CD4-positive, alpha-beta memory T cell (primary cell): ENCODE measurements at regions not wholly inside any gene's neighbourhood (a gene's known extent, or its start where the extent isn't known, plus 50 kb on each side); places are given as distances from the start of the nearest gene placed in this dataset.

ENCODE experiments used
- CTCF ChIA-PET: fragments of 350-600 bp; sonication (Branson Sonifier 250); formaldehyde crosslinking; loops from one replicate; lab custom pipeline; 2021; ENCODE audit warnings: inconsistent platforms; ENCODE audit not compliant: partially characterized antibody; lab: Charles Lee
- POLR2A ChIA-PET: fragments of 350-600 bp; sonication (Branson Sonifier 250); formaldehyde crosslinking; loops from one replicate; lab custom pipeline; 2021; ENCODE audit not compliant: partially characterized antibody; lab: Charles Lee
- DNase-seq, 5 donors: peaks; one replicate each; pipeline versions ENCODE4 v3.0.0 to v3.0.0-alpha.2; 2020 to 2022; ENCODE audit warnings: mixed read lengths in 1 of 5
- H3K27ac ChIP-seq: one replicate; pipeline ENCODE4 v1.7.0; 2013; ENCODE audit warnings: low read depth, low read length
- H3K27me3 ChIP-seq: 2 replicates; pipeline ENCODE4 v1.7.0; 2013; ENCODE audit warnings: mild to moderate bottlenecking, low read length, moderate library complexity; ENCODE audit not compliant: insufficient read depth
- H3K36me3 ChIP-seq: 2 replicates; pipeline ENCODE4 v1.7.0; 2013; ENCODE audit warnings: mild to moderate bottlenecking, low read length, moderate library complexity; ENCODE audit not compliant: insufficient read depth
- H3K4me1 ChIP-seq: 2 replicates; pipeline ENCODE4 v1.7.0; 2013; ENCODE audit warnings: mild to moderate bottlenecking, low read length, moderate library complexity; ENCODE audit not compliant: insufficient read depth
- H3K4me3 ChIP-seq, 2 donors: one replicate each; pipeline ENCODE4 v1.7.0; 2013; ENCODE audit warnings: low read length in 2 of 2, mild to moderate bottlenecking in 1 of 2
- H3K9me3 ChIP-seq, 2 donors: one replicate each; pipeline ENCODE4 v1.7.0; 2013; ENCODE audit warnings: low read length in 2 of 2, control low read depth in 1 of 2; ENCODE audit not compliant: control insufficient read depth in 1 of 2
- H3K27ac Mint-ChIP-seq, 7 donors: one replicate each; pipeline ENCODE4 v1.8.0; 2020 to 2021; ENCODE audit warnings: mixed read lengths in 7 of 7, mild to moderate bottlenecking in 6 of 7, inconsistent platforms in 3 of 7, moderate library complexity in 3 of 7
- H3K27me3 Mint-ChIP-seq, 2 donors: one replicate each; pipeline ENCODE4 v1.8.0; 2020 to 2021; ENCODE audit warnings: mixed read lengths in 2 of 2
- H3K36me3 Mint-ChIP-seq, 2 donors: one replicate each; pipeline ENCODE4 v1.8.0; 2020 to 2021; ENCODE audit warnings: mixed read lengths in 2 of 2, inconsistent platforms in 1 of 2, mild to moderate bottlenecking in 1 of 2
- H3K4me1 Mint-ChIP-seq, 4 donors: one replicate each; pipeline ENCODE4 v1.8.0; 2020 to 2021; ENCODE audit warnings: mixed read lengths in 4 of 4, mild to moderate bottlenecking in 1 of 4
- H3K4me3 Mint-ChIP-seq, 8 donors: one replicate each; pipeline ENCODE4 v1.8.0; 2020 to 2021; ENCODE audit warnings: mixed read lengths in 8 of 8, mild to moderate bottlenecking in 7 of 8, moderate library complexity in 6 of 8, inconsistent platforms in 3 of 8
- H3K9me3 Mint-ChIP-seq, 8 donors: one replicate each; pipeline ENCODE4 v1.8.0; 2020 to 2021; ENCODE audit warnings: mixed read lengths in 8 of 8, mild to moderate bottlenecking in 5 of 8, inconsistent platforms in 3 of 8, moderate library complexity in 1 of 8
- intact Hi-C: fragments of 100-400 bp; cut with micrococcal nuclease; formaldehyde crosslinking; loops from one replicate; pipeline ENCODE4 v1.15.1; 2023

DNA sequence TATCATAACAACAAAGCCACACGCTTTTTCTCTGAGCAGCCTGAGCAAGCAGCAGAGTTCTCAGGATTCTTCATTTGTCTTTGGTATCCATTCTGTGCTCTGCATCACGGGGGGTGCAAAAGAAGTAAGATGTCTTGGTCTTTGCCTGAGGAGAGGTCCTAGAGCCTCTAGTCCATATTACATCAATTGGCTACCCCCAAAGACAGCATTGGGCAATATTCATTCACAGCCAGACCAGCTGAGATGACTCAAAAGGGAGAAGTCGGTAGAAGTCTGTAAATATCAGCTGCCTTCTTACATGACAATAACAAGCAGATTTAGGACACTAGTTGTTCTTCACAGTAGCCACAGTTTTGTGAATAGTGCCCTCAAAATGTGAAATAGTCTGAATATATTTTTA is 66.6 kb downstream of the FZD1 start:
- ChIA-PET CTCF (no interaction called here), POLR2A (no interaction called here)
- Mint-ChIP-seq H3K9me3 (peaks cover 0 to 9% (median 3%) of the 10 kb centered on the region in 8 donors), H3K4me3 (no peak overlapping the region), H3K27ac (no peak overlapping the region), H3K4me1 (no peaks in the 10 kb centered on the region), H3K27me3 (no peaks in the 10 kb centered on the region), H3K36me3 (no peaks in the 10 kb centered on the region)
- Histone ChIP-seq H3K4me3 (no peak overlapping the region), H3K9me3 (no peaks in the 10 kb centered on the region), H3K27ac (no peak overlapping the region), H3K4me1 (no peaks in the 10 kb centered on the region), H3K27me3 (no peaks in the 10 kb centered on the region), H3K36me3 (no peaks in the 10 kb centered on the region)
- intact Hi-C loops = no loop called here
- no peak for DNase-seq

DNA sequence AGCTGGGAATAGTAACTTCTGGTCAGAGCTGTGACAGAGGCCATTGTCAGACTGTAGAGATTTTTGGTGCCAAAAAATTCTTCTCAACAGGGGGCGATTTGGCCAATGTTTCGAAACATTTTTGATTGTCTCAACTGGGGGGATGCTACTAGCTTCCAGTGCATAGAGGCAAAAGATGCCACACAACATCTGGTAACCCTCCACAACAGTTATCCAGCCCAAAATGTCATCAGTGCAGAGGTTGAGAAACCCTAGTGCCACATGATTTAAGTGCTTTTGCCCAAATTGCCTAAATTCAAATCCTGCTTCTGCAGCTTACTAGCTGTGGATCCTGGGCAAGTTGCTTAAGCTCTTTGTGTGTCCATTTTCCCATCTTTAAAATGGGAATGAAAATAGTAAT is 71.9 kb downstream of the FZD1 start:
- Histone ChIP-seq H3K36me3 (no peaks in the 10 kb centered on the region), H3K27ac (no peak overlapping the region), H3K4me3 (no peak overlapping the region), H3K9me3 (no peaks in the 10 kb centered on the region), H3K27me3 (no peaks in the 10 kb centered on the region), H3K4me1 (no peaks in the 10 kb centered on the region)
- intact Hi-C loops = no loop called here
- Mint-ChIP-seq H3K36me3 (no peaks in the 10 kb centered on the region), H3K4me3 (no peak overlapping the region), H3K27me3 (no peaks in the 10 kb centered on the region), H3K4me1 (no peaks in the 10 kb centered on the region), H3K9me3 (peaks cover 0 to 9% (median 3%) of the 10 kb centered on the region in 8 donors), H3K27ac (no peak overlapping the region)
- POLR2A ChIA-PET = no interaction called here
- DNase-seq = no peak
- CTCF ChIA-PET = no interaction called here

DNA sequence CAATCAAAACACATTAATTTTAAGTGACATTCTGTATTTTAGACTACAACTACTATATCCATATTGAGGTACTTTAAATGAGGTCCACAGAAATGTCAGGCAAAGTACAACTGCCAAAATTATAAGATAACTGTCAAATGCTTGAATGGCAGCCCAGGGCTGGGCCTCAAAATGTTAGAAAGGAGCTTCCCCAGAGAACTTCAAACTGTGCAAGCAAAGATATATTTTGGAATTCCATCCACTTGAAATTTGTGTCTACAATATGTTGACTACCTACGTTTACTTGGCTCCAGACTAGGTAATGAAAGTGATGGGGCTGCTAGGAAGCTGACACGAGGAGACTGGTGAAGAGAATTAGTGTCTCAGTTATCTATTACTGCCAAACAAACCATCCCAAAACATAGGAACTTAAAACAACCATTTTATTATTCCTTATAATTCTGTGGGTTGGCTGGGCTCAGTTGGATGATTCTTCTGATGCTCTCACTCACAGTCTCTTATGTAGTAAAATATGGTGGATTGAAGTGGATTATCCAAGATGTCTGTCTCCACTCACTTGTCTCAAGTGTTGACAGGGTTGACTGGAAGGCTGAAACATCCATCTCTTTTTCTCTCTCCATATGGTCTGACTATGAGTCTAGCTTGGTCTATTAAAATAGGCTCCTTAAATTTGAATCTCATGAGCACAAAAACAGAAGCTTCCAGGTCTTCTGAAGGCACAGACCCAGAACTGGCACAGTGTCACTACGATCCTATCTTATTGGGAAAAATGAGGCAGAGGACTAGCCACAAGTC is 74.2 kb downstream of the FZD1 start:
- no peaks in the 10 kb centered on the region for H3K27me3 Mint-ChIP-seq

DNA sequence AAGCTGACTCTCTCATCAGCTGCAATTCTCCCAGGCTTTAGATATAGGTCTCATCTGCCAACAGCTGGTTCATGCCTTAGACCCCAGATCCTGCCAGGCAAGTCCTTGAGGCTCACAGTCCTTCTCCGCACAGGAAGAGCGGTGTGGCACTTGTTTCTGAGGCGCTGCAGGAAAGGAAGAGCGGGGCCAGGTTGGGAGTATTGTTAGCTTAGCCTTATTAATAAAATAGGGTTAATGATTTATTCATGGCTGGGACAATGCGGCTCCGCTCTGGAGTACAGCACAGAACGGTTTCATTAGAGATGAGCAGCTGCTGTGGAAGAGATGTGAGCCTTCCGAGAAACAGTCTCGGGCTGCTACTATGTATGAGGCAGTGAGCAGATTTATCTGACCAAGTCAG is 78.1 kb downstream of the FZD1 start:
- Mint-ChIP-seq H3K36me3 (no peaks in the 10 kb centered on the region), H3K4me1 (no peaks in the 10 kb centered on the region), H3K27ac (no peak overlapping the region), H3K27me3 (no peaks in the 10 kb centered on the region), H3K4me3 (no peak overlapping the region), H3K9me3 (peaks cover 0 to 4% (median 0%) of the 10 kb centered on the region in 8 donors)
- Histone ChIP-seq H3K4me3 (no peak overlapping the region), H3K27ac (no peak overlapping the region), H3K27me3 (no peaks in the 10 kb centered on the region), H3K9me3 (no peaks in the 10 kb centered on the region), H3K4me1 (no peaks in the 10 kb centered on the region), H3K36me3 (no peaks in the 10 kb centered on the region)
- POLR2A ChIA-PET = no interaction called here
- DNase-seq = no peak
- intact Hi-C loops = no loop called here
- CTCF ChIA-PET = no interaction called here

More for the DNA sequence above, 74.2 kb downstream of the FZD1 start:
- Mint-ChIP-seq H3K4me3 (no peak overlapping the region), H3K36me3 (no peaks in the 10 kb centered on the region), H3K27ac (no peak overlapping the region), H3K4me1 (no peaks in the 10 kb centered on the region), H3K9me3 (peaks cover 0 to 6% (median 3%) of the 10 kb centered on the region in 8 donors)
- Histone ChIP-seq H3K36me3 (no peaks in the 10 kb centered on the region), H3K4me1 (no peaks in the 10 kb centered on the region), H3K9me3 (no peaks in the 10 kb centered on the region), H3K27me3 (no peaks in the 10 kb centered on the region), H3K27ac (no peak overlapping the region), H3K4me3 (no peak overlapping the region)
- POLR2A ChIA-PET = no interaction called here
- no peak for DNase-seq
- CTCF ChIA-PET = no interaction called here
- intact Hi-C loops = no loop called here

DNA sequence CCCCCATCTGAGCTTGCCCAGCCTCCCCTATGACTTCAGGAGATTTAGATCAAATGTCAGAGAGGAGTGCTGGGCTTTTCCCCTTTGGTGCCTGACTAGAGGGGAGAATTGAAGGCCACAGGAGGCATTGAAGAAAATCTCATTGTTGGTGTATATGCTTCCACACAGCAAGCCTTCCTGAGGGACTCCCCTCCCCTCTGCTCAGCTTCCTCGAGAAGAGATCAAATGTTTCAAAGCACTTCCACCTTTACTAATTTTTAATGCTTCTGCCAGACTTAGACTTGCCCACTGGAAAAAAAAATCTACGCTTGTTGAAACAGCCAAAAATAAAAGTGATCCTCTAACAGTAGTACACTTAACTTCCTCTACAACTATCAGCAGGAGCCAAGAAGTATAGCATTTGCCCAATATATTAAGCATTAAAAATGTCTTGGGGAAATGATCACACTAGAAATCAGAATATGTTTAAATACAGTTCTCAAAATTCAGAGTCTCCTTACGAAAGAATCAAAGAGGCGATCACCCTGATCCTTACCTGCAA is 79.3 kb downstream of the FZD1 start:
- peaks cover 0 to 4% (median under 1%) of the 10 kb centered on the region in 8 donors for H3K9me3 Mint-ChIP-seq
- no peak overlapping the region for H3K27ac Mint-ChIP-seq
- H3K36me3 Mint-ChIP-seq = no peaks in the 10 kb centered on the region
- Histone ChIP-seq H3K36me3 (no peaks in the 10 kb centered on the region), H3K9me3 (no peaks in the 10 kb centered on the region), H3K27me3 (no peaks in the 10 kb centered on the region), H3K27ac (no peak overlapping the region), H3K4me1 (no peaks in the 10 kb centered on the region), H3K4me3 (no peak overlapping the region)
- ChIA-PET POLR2A (no interaction called here), CTCF (no interaction called here)
- no peak overlapping the region for H3K4me3 Mint-ChIP-seq
- no peaks in the 10 kb centered on the region for H3K4me1 Mint-ChIP-seq
- intact Hi-C loops = no loop called here
- no peaks in the 10 kb centered on the region for H3K27me3 Mint-ChIP-seq
- no peak for DNase-seq

DNA sequence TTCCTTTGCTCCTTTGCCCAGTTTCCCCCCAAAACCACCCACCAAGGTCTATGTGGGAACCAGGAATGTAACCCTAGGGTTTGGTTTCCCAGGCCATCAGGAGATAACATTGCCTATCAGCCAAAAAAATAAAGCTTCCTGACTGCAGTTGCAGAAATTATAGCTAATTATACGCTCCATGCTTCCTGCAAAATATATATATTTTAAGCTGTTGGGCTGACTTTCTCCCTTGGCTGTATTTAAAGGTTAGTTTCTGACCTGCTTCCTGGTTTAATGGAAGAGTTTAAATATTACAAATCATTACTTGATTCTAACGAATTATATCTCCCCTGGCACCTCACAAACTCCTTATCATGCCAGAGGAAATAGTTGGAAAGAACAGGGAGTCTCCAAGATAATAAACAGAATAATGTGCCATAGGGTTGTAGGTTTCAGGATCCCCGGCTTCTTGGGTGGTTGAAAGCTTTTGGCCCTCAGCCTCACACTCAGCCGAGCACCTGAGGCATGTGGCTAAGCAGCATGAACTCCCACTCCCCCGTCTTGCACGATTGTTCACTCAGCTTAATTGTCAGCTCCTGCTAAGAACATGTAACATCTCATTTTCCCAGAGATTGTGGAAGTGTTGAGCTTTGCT is 79.9 kb downstream of the FZD1 start:
- Mint-ChIP-seq H3K4me1 (no peaks in the 10 kb centered on the region), H3K27ac (no peak overlapping the region), H3K36me3 (no peaks in the 10 kb centered on the region), H3K27me3 (no peaks in the 10 kb centered on the region), H3K4me3 (peak overlapping the region in 1 of 8 donors; percentile 60), H3K9me3 (peaks cover 0 to 5% (median under 1%) of the 10 kb centered on the region in 8 donors)
- ChIA-PET POLR2A (no interaction called here), CTCF (no interaction called here)
- intact Hi-C loops = no loop called here
- Histone ChIP-seq H3K9me3 (no peaks in the 10 kb centered on the region), H3K27ac (no peak overlapping the region), H3K4me1 (no peaks in the 10 kb centered on the region), H3K4me3 (no peak overlapping the region), H3K36me3 (no peaks in the 10 kb centered on the region), H3K27me3 (no peaks in the 10 kb centered on the region)
- DNase-seq = no peak

DNA sequence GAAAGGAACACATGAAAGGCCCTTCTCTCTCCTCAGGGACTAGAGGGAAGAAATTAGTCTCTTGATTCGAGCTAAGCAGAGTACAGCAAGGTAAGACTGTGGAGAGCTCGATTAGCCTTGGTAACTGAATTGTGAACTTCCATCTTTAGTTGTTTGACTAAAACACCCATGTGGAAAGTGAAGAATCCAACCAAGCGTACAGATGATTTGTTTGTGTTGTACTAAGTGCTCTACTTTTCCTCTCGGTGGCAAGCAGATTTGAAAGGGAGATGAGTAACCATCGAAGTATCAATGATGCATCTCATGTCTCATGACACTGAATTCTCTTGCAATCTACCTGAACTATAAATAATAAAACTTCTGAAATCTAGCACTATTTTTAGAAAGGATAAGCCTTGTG is 80.7 kb downstream of the FZD1 start:
- ChIA-PET CTCF (no interaction called here), POLR2A (no interaction called here)
- no peaks in the 10 kb centered on the region for H3K4me1 Mint-ChIP-seq
- Histone ChIP-seq H3K4me1 (no peaks in the 10 kb centered on the region), H3K27me3 (no peaks in the 10 kb centered on the region), H3K27ac (no peak overlapping the region), H3K9me3 (no peaks in the 10 kb centered on the region), H3K4me3 (no peak overlapping the region), H3K36me3 (no peaks in the 10 kb centered on the region)
- no peak overlapping the region for H3K4me3 Mint-ChIP-seq
- H3K36me3 Mint-ChIP-seq = no peaks in the 10 kb centered on the region
- no peak overlapping the region for H3K27ac Mint-ChIP-seq
- peaks cover 0 to 9% (median under 1%) of the 10 kb centered on the region in 8 donors for H3K9me3 Mint-ChIP-seq
- H3K27me3 Mint-ChIP-seq = no peaks in the 10 kb centered on the region
- intact Hi-C loops = no loop called here
- no peak for DNase-seq
